ENCODE measurements at regions not wholly inside any gene's neighbourhood (a gene's known extent, or its start where the extent isn't known, plus 50 kb on each side); places are given as distances from the start of the nearest gene placed in this dataset.
"Not testable (repeated sequence)": the region's sequence is repeated elsewhere in the genome, so short reads cannot be mapped to it uniquely, and the experiment has no call there.

GRCh38 chr7:121497545-121497944 is 101.4 kb upstream of the FAM3C start:
- not testable (repeated sequence) for H3K4me3 ChIP-seq (ENCODE audit: low read length); H3K36me3 ChIP-seq (ENCODE audit: control insufficient read depth, insufficient read depth, low read length); H3K9ac ChIP-seq (ENCODE audit: low read length); H3K9me3 ChIP-seq (ENCODE audit: control insufficient read depth, low read length); H3K4me1 ChIP-seq (ENCODE audit: control insufficient read depth, insufficient read depth, low read length); H3K27me3 ChIP-seq (ENCODE audit: control insufficient read depth, insufficient read depth, low read length)

DNA sequence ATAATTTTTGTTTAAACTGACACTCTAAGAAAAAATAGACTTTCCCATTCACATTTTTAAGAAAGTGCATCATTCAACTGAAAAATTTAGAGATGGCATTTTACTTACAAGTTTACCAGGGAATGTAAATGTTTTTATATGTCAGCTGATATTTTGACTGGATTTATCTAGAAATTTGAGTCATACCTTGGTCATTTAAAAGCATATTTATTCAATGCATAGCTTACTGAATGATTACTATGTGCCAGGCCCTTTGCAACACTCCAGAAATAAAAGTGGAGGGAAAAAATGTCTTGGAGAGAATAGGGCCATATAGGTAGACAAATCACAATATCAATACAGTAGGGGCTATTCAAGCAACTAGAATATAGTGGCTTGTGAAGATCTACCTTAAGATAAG is 98.4 kb upstream of the FAM3C start:
- Histone ChIP-seq H3K27me3 (ENCODE audit: control insufficient read depth, insufficient read depth, low read length) (no peaks in the 10 kb centered on the region), H3K4me3 (ENCODE audit: low read length) (no peak overlapping the region), H3K4me1 (ENCODE audit: control insufficient read depth, insufficient read depth, low read length) (no peaks in the 10 kb centered on the region), H3K9me3 (ENCODE audit: control insufficient read depth, low read length) (no peaks in the 10 kb centered on the region), H3K36me3 (ENCODE audit: control insufficient read depth, insufficient read depth, low read length) (no peaks in the 10 kb centered on the region), H3K9ac (ENCODE audit: low read length) (no peak overlapping the region)

DNA sequence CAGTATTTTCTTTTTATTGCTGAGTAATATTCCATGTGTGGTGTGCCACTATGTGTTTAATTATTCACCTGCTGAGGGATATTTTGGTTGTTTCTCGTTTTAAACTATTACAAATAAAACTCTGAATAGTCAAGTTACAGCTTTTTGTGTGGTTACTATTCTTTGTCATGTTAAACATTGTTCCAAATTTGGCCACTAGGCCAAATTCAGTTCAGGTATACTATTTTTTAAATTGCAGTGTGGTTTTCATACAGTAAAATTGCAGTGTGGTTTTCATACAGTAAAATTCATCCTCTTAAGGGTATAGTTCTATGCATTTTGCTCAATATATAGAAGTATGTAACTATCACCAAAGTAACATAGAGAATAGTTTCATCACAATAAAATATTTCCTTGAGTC is 97.4 kb upstream of the FAM3C start:
- no peaks in the 10 kb centered on the region for H3K36me3 ChIP-seq (ENCODE audit: control insufficient read depth, insufficient read depth, low read length)
- no peaks in the 10 kb centered on the region for H3K4me1 ChIP-seq (ENCODE audit: control insufficient read depth, insufficient read depth, low read length)
- H3K4me3 ChIP-seq (ENCODE audit: low read length), result no peak overlapping the region
- no peaks in the 10 kb centered on the region for H3K27me3 ChIP-seq (ENCODE audit: control insufficient read depth, insufficient read depth, low read length)
- no peaks in the 10 kb centered on the region for H3K9me3 ChIP-seq (ENCODE audit: control insufficient read depth, low read length)
- H3K9ac ChIP-seq (ENCODE audit: low read length), result no peak overlapping the region

DNA sequence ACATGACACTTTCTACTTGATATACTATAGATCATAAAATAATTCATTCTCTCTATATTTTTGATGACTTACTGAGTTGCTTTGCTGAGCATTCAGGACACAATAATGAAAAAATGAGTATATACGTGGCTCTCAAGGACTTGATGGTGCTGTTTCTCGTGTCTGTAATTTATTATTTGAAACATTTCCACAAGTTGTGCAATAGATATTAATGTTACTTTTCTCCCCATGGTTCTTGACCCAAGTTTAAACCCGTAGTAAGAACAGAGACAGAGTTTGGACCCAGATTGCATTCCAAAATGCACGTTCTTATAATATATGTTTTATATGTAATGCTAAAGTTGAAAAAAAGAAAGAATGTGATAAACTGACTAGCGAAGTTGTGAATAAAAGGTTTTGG is 94.2 kb upstream of the FAM3C start:
- no peaks in the 10 kb centered on the region for H3K9me3 ChIP-seq (ENCODE audit: control insufficient read depth, low read length)
- no peaks in the 10 kb centered on the region for H3K27me3 ChIP-seq (ENCODE audit: control insufficient read depth, insufficient read depth, low read length)
- no peaks in the 10 kb centered on the region for H3K4me1 ChIP-seq (ENCODE audit: control insufficient read depth, insufficient read depth, low read length)

DNA sequence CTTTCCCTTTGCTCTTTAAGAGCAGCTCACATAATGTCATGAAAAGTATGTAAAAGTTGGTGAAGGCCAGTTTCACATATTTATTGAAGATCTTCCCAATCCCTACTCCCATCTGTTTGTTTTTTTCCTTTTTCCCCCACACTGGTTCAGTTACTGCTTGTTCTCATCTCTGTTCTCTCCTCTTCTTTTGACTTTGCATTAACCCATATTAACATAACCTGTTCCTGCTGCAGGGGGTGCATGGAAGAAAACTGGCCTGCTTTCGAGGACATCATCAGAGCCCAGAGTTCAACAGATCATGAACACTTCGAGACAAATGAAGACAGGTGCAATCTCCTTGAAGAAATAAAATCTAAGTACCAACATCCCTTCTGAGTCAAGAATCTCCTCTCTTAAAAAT is 93.3 kb upstream of the FAM3C start:
- Histone ChIP-seq H3K27me3 (ENCODE audit: control insufficient read depth, insufficient read depth, low read length) (no peaks in the 10 kb centered on the region), H3K4me1 (ENCODE audit: control insufficient read depth, insufficient read depth, low read length) (no peaks in the 10 kb centered on the region), H3K4me3 (ENCODE audit: low read length) (no peak overlapping the region), H3K9me3 (ENCODE audit: control insufficient read depth, low read length) (no peaks in the 10 kb centered on the region), H3K36me3 (ENCODE audit: control insufficient read depth, insufficient read depth, low read length) (no peaks in the 10 kb centered on the region), H3K9ac (ENCODE audit: low read length) (no peak overlapping the region)

More for the DNA sequence above, 94.2 kb upstream of the FAM3C start:
- H3K9ac ChIP-seq (ENCODE audit: low read length), result no peak overlapping the region
- no peaks in the 10 kb centered on the region for H3K36me3 ChIP-seq (ENCODE audit: control insufficient read depth, insufficient read depth, low read length)
- no peak overlapping the region for H3K4me3 ChIP-seq (ENCODE audit: low read length)

DNA sequence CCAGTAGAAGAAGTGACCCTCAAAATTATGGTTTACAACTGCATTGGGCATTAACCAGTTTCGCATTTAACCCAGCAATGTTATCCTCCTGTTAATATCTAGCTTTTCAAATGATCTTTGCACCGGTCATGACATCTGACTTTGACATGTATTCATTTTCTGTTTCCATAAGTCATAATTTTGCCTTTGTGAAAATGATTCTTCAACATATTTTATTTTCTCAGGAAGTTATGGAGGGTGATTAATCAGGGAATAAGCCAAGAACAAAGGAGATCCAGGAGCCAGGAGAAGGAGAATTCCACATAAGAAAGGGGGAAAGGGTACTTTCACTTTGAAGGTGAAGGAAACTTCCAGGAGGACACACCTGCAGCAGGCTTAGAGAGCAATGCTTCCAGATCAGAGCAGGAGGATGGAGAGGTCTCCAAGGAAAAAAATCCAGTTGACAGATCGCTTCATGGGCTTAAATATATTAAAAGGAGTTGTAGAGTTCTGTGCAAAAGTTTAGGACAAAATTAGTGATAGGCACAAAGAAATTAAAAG is 92.1 kb upstream of the FAM3C start:
- Histone ChIP-seq H3K4me3 (ENCODE audit: low read length) (no peak overlapping the region), H3K9ac (ENCODE audit: low read length) (no peak overlapping the region)

GRCh38 chr7:121486590-121486989 is 90.5 kb upstream of the FAM3C start:
- no peak overlapping the region for H3K4me3 ChIP-seq (ENCODE audit: low read length)
- H3K9ac ChIP-seq (ENCODE audit: low read length), result no peak overlapping the region
- H3K9me3 ChIP-seq (ENCODE audit: control insufficient read depth, low read length), result no peaks in the 10 kb centered on the region
- H3K4me1 ChIP-seq (ENCODE audit: control insufficient read depth, insufficient read depth, low read length), result no peaks in the 10 kb centered on the region
- no peaks in the 10 kb centered on the region for H3K36me3 ChIP-seq (ENCODE audit: control insufficient read depth, insufficient read depth, low read length)
- H3K27me3 ChIP-seq (ENCODE audit: control insufficient read depth, insufficient read depth, low read length), result no peaks in the 10 kb centered on the region

More for the DNA sequence above, 92.1 kb upstream of the FAM3C start:
- Histone ChIP-seq H3K9me3 (ENCODE audit: control insufficient read depth, low read length) (no peaks in the 10 kb centered on the region), H3K36me3 (ENCODE audit: control insufficient read depth, insufficient read depth, low read length) (no peaks in the 10 kb centered on the region), H3K4me1 (ENCODE audit: control insufficient read depth, insufficient read depth, low read length) (no peaks in the 10 kb centered on the region), H3K27me3 (ENCODE audit: control insufficient read depth, insufficient read depth, low read length) (no peaks in the 10 kb centered on the region)

GRCh38 chr7:121485467-121486243 is 89.5 kb upstream of the FAM3C start:
- Histone ChIP-seq H3K9me3 (ENCODE audit: control insufficient read depth, low read length) (no peaks in the 10 kb centered on the region), H3K36me3 (ENCODE audit: control insufficient read depth, insufficient read depth, low read length) (no peaks in the 10 kb centered on the region), H3K9ac (ENCODE audit: low read length) (no peak overlapping the region), H3K4me3 (ENCODE audit: low read length) (no peak overlapping the region), H3K4me1 (ENCODE audit: control insufficient read depth, insufficient read depth, low read length) (no peaks in the 10 kb centered on the region), H3K27me3 (ENCODE audit: control insufficient read depth, insufficient read depth, low read length) (no peaks in the 10 kb centered on the region)

- Histone ChIP-seq H3K9me3 (ENCODE audit: control insufficient read depth, low read length) (no peaks in the 10 kb centered on the region), H3K27me3 (ENCODE audit: control insufficient read depth, insufficient read depth, low read length) (no peaks in the 10 kb centered on the region), H3K4me1 (ENCODE audit: control insufficient read depth, insufficient read depth, low read length) (no peaks in the 10 kb centered on the region), H3K36me3 (ENCODE audit: control insufficient read depth, insufficient read depth, low read length) (no peaks in the 10 kb centered on the region), H3K9ac (ENCODE audit: low read length) (no peak overlapping the region), H3K4me3 (ENCODE audit: low read length) (no peak overlapping the region)
Measured at GRCh38 chr7:121484089-121484763, 88.1 kb upstream of the FAM3C start.

GRCh38 chr7:121480566-121481335 is 84.6 kb upstream of the FAM3C start:
- no peaks in the 10 kb centered on the region for H3K36me3 ChIP-seq (ENCODE audit: control insufficient read depth, insufficient read depth, low read length)
- H3K9ac ChIP-seq (ENCODE audit: low read length), result no peak overlapping the region
- peaks cover 6% of the 10 kb centered on the region for H3K4me1 ChIP-seq (ENCODE audit: control insufficient read depth, insufficient read depth, low read length)
- H3K9me3 ChIP-seq (ENCODE audit: control insufficient read depth, low read length), result no peaks in the 10 kb centered on the region
- no peak overlapping the region for H3K4me3 ChIP-seq (ENCODE audit: low read length)
- H3K27me3 ChIP-seq (ENCODE audit: control insufficient read depth, insufficient read depth, low read length), result no peaks in the 10 kb centered on the region

GRCh38 chr7:121480058-121480457 is 84.0 kb upstream of the FAM3C start:
- H3K9me3 ChIP-seq (ENCODE audit: control insufficient read depth, low read length), result no peaks in the 10 kb centered on the region
- no peak overlapping the region for H3K4me3 ChIP-seq (ENCODE audit: low read length)
- no peaks in the 10 kb centered on the region for H3K36me3 ChIP-seq (ENCODE audit: control insufficient read depth, insufficient read depth, low read length)
- peaks cover 6% of the 10 kb centered on the region for H3K4me1 ChIP-seq (ENCODE audit: control insufficient read depth, insufficient read depth, low read length)
- no peaks in the 10 kb centered on the region for H3K27me3 ChIP-seq (ENCODE audit: control insufficient read depth, insufficient read depth, low read length)
- no peak overlapping the region for H3K9ac ChIP-seq (ENCODE audit: low read length)

DNA sequence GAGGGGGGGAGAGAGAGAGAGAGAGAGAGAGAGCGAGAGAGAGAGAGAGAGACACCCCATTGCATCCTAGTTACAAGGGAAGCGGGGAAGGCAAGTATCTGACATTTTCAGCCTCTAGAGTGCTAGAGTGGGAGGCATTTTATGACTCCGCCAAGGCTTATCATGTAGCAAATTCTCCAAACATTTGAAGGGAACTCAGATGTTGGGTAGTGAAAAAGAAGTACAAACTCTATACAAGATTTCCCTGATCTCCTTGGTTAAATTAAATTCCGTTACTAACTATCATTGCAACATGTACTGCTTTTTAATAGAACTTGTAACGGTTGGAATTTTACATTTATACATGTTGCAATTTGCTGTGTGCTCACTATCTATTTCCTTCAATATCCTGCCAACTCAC is 83.4 kb upstream of the FAM3C start:
- no peaks in the 10 kb centered on the region for H3K36me3 ChIP-seq (ENCODE audit: control insufficient read depth, insufficient read depth, low read length)
- H3K4me1 ChIP-seq (ENCODE audit: control insufficient read depth, insufficient read depth, low read length), result peaks cover 6% of the 10 kb centered on the region
- no peak overlapping the region for H3K9ac ChIP-seq (ENCODE audit: low read length)
- no peaks in the 10 kb centered on the region for H3K9me3 ChIP-seq (ENCODE audit: control insufficient read depth, low read length)
- H3K27me3 ChIP-seq (ENCODE audit: control insufficient read depth, insufficient read depth, low read length), result no peaks in the 10 kb centered on the region
- H3K4me3 ChIP-seq (ENCODE audit: low read length), result no peak overlapping the region
